Neural progenitor cell (in vitro differentiated cells): ENCODE measurements at regions not wholly inside any gene's neighbourhood (a gene's known extent, or its start where the extent isn't known, plus 50 kb on each side); places are given as distances from the start of the nearest gene placed in this dataset.

Experiments
- DNase-seq: peaks from one replicate; pipeline ENCODE4 v3.0.0-alpha.2; 2016; ENCODE audit warnings: low spot score
- H2AFZ ChIP-seq: fragments of 200-600 bp; sonication (generic); replicated peaks from 2 replicates; pipeline ENCODE4 v1.6.1; 2016; ENCODE audit warnings: antibody characterized with exemption
- H3F3A ChIP-seq: fragments of 200-600 bp; sonication (generic); 2 replicates; pipeline ENCODE4 v1.6.1; 2016; ENCODE audit warnings: antibody characterized with exemption, low read depth
- H3K27ac ChIP-seq: fragments of 200-600 bp; sonication (generic); 2 replicates; pipeline ENCODE4 v1.5.1; 2016; ENCODE audit warnings: mild to moderate bottlenecking
- H3K27me3 ChIP-seq: fragments of 200-600 bp; sonication (generic); 2 replicates; pipeline ENCODE4 v1.6.1; 2016; ENCODE audit warnings: mild to moderate bottlenecking, moderate library complexity
- H3K36me3 ChIP-seq: fragments of 200-600 bp; sonication (generic); 2 replicates; pipeline ENCODE4 v1.5.1; 2016
- H3K4me1 ChIP-seq: fragments of 200-600 bp; sonication (generic); 2 replicates; pipeline ENCODE4 v1.6.1; 2016; ENCODE audit warnings: mixed run types
- H3K4me2 ChIP-seq: fragments of 200-600 bp; sonication (generic); 2 replicates; pipeline ENCODE4 v1.6.1; 2016
- H3K4me3 ChIP-seq: fragments of 200-600 bp; sonication (generic); 2 replicates; pipeline ENCODE4 v1.5.1; 2016
- H3K79me2 ChIP-seq: fragments of 200-600 bp; sonication (generic); 2 replicates; pipeline ENCODE4 v1.6.1; 2016; ENCODE audit warnings: low read depth
- H3K9ac ChIP-seq: fragments of 200-600 bp; sonication (generic); 2 replicates; pipeline ENCODE4 v1.6.1; 2016
- H3K9me3 ChIP-seq: fragments of 200-600 bp; sonication (generic); 2 replicates; pipeline ENCODE4 v1.5.1; 2016; ENCODE audit warnings: low read depth
- H4K20me1 ChIP-seq: fragments of 200-600 bp; sonication (generic); 2 replicates; pipeline ENCODE4 v1.6.1; 2016; ENCODE audit warnings: low read depth
- H3K27ac Mint-ChIP-seq: 3 replicates; pipeline ENCODE4 v1.8.0; 2021; ENCODE audit warnings: mixed read lengths
- H3K27me3 Mint-ChIP-seq: 2 replicates; pipeline ENCODE4 v1.8.0; 2022; ENCODE audit warnings: low read depth, mild to moderate bottlenecking, inconsistent platforms, moderate library complexity, mixed read lengths; ENCODE audit not compliant: insufficient read depth
- H3K36me3 Mint-ChIP-seq: 3 replicates; pipeline ENCODE4 v1.8.0; 2021; ENCODE audit warnings: mixed read lengths
- H3K4me1 Mint-ChIP-seq: 3 replicates; pipeline ENCODE4 v1.8.0; 2021; ENCODE audit warnings: mixed read lengths
- H3K4me3 Mint-ChIP-seq: 3 replicates; pipeline ENCODE4 v1.8.0; 2021; ENCODE audit warnings: mild to moderate bottlenecking, moderate library complexity, mixed read lengths
- H3K9me3 Mint-ChIP-seq: 3 replicates; pipeline ENCODE4 v1.8.0; 2020; ENCODE audit warnings: mixed read lengths
- CTCF ChIP-seq: fragments of 200-600 bp; sonication (generic); IDR thresholded peaks from 2 replicates; pipeline ENCODE4 v1.5.1; 2017; ENCODE audit warnings: antibody characterized with exemption, mild to moderate bottlenecking
- EZH2 ChIP-seq: fragments of 200-600 bp; sonication (generic); IDR thresholded peaks from 2 replicates; pipeline ENCODE4 v1.6.1; 2017; ENCODE audit warnings: antibody characterized with exemption, mild to moderate bottlenecking, moderate library complexity
- EZH2phosphoT487 ChIP-seq: fragments of 200-600 bp; sonication (generic); IDR thresholded peaks from 2 replicates; pipeline ENCODE4 v1.6.1; 2017; ENCODE audit warnings: antibody characterized with exemption

GRCh38 chr9:26361010-26361409 lies 531.6 kb downstream of the CAAP1 start:
- H3K79me2 ChIP-seq = no peaks in the 10 kb centered on the region
- no peak overlapping the region for H2AFZ ChIP-seq
- H3K27me3 ChIP-seq = no peaks in the 10 kb centered on the region
- Mint-ChIP-seq H3K36me3 (no peaks in the 10 kb centered on the region), H3K27ac (no peak overlapping the region), H3K4me1 (no peaks in the 10 kb centered on the region), H3K4me3 (no peak overlapping the region), H3K27me3 (no peaks in the 10 kb centered on the region), H3K9me3 (no peaks in the 10 kb centered on the region)
- no peak overlapping the region for H3K27ac ChIP-seq
- H3K4me2 ChIP-seq = no peak overlapping the region
- H3K9me3 ChIP-seq = no peaks in the 10 kb centered on the region
- TF ChIP-seq CTCF (no peak), EZH2 (no peak), EZH2phosphoT487 (no peak)
- no peaks in the 10 kb centered on the region for H3K4me1 ChIP-seq
- no peaks in the 10 kb centered on the region for H3K36me3 ChIP-seq
- no peak for DNase-seq
- no peaks in the 10 kb centered on the region for H4K20me1 ChIP-seq
- H3K4me3 ChIP-seq = no peak overlapping the region
- H3K9ac ChIP-seq = no peak overlapping the region
- H3F3A ChIP-seq = no peaks in the 10 kb centered on the region

GRCh38 chr9:26358836-26359235 lies 533.8 kb downstream of the CAAP1 start:
- no peaks in the 10 kb centered on the region for H3K4me1 Mint-ChIP-seq

GRCh38 chr9:26357803-26358344 lies 534.7 kb downstream of the CAAP1 start:
- Histone ChIP-seq H3K4me1 (no peaks in the 10 kb centered on the region), H3K9me3 (no peaks in the 10 kb centered on the region), H4K20me1 (no peaks in the 10 kb centered on the region), H3K27me3 (no peaks in the 10 kb centered on the region), H3K4me3 (no peak overlapping the region), H3K36me3 (no peaks in the 10 kb centered on the region), H3K27ac (no peak overlapping the region), H3F3A (no peaks in the 10 kb centered on the region), H3K9ac (no peak overlapping the region), H3K79me2 (no peaks in the 10 kb centered on the region), H3K4me2 (no peak overlapping the region), H2AFZ (no peak overlapping the region)
- Mint-ChIP-seq H3K27me3 (no peaks in the 10 kb centered on the region), H3K36me3 (no peaks in the 10 kb centered on the region), H3K4me3 (no peak overlapping the region), H3K9me3 (no peaks in the 10 kb centered on the region), H3K27ac (no peak overlapping the region), H3K4me1 (no peaks in the 10 kb centered on the region)
- TF ChIP-seq CTCF (no peak), EZH2phosphoT487 (no peak), EZH2 (no peak)
- DNase-seq = no peak

More at GRCh38 chr9:26358836-26359235, 533.8 kb downstream of the CAAP1 start:
- H3F3A ChIP-seq = no peaks in the 10 kb centered on the region
- no peak overlapping the region for H3K4me2 ChIP-seq
- no peak overlapping the region for H2AFZ ChIP-seq
- H3K36me3 ChIP-seq = no peaks in the 10 kb centered on the region
- no peak for TF ChIP-seq EZH2
- no peaks in the 10 kb centered on the region for H3K9me3 Mint-ChIP-seq
- no peaks in the 10 kb centered on the region for H3K4me1 ChIP-seq
- H3K79me2 ChIP-seq = no peaks in the 10 kb centered on the region
- no peaks in the 10 kb centered on the region for H4K20me1 ChIP-seq
- H3K4me3 ChIP-seq = no peak overlapping the region
- H3K36me3 Mint-ChIP-seq = no peaks in the 10 kb centered on the region
- H3K27me3 Mint-ChIP-seq = no peaks in the 10 kb centered on the region
- no peak for DNase-seq
- H3K4me3 Mint-ChIP-seq = no peak overlapping the region
- no peak overlapping the region for H3K27ac ChIP-seq
- no peak overlapping the region for H3K27ac Mint-ChIP-seq
- no peak overlapping the region for H3K9ac ChIP-seq
- H3K9me3 ChIP-seq = no peaks in the 10 kb centered on the region
- H3K27me3 ChIP-seq = no peaks in the 10 kb centered on the region

GRCh38 chr9:26356491-26356890 lies 536.1 kb downstream of the CAAP1 start:
- no peak overlapping the region for H3K4me3 ChIP-seq
- no peak overlapping the region for H3K27ac ChIP-seq
- H3K79me2 ChIP-seq = no peaks in the 10 kb centered on the region
- no peaks in the 10 kb centered on the region for H3K27me3 ChIP-seq
- Mint-ChIP-seq H3K27ac (no peak overlapping the region), H3K4me3 (no peak overlapping the region), H3K27me3 (peaks cover 2% of the 10 kb centered on the region), H3K9me3 (no peaks in the 10 kb centered on the region), H3K4me1 (no peaks in the 10 kb centered on the region), H3K36me3 (no peaks in the 10 kb centered on the region)
- no peaks in the 10 kb centered on the region for H3K36me3 ChIP-seq
- no peaks in the 10 kb centered on the region for H3F3A ChIP-seq
- H3K9ac ChIP-seq = no peak overlapping the region
- no peak overlapping the region for H3K4me2 ChIP-seq
- TF ChIP-seq CTCF (no peak), EZH2 (no peak), EZH2phosphoT487 (no peak)
- no peaks in the 10 kb centered on the region for H3K4me1 ChIP-seq
- no peak for DNase-seq
- H3K9me3 ChIP-seq = no peaks in the 10 kb centered on the region
- H4K20me1 ChIP-seq = no peaks in the 10 kb centered on the region
- H2AFZ ChIP-seq = no peak overlapping the region
